ENCODE measurements at regions not wholly inside any gene's neighbourhood (a gene's known extent, or its start where the extent isn't known, plus 50 kb on each side); places are given as distances from the start of the nearest gene placed in this dataset.

DNA sequence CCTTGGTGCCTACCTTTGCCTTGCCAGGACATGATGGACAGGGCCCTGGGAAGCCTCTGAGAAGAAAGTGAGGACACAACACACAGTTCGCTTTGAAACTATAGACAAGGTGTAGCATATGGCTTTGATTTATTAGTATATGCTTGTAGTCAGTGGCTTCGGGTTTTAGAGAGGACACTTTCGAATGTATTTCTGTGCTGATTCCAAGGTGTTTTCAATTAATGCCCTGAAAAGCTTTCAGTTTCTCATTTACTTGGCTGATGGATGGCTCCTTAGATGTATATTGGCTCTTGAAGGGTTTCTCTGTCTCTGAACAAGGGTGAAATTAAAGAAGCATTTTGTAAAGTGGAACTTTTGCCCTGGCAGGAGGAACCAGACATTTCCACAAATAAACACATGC is 106.9 kb downstream of the POSTN start:
- TF ChIP-seq POLR2AphosphoS2 (IDR thresholded peaks at IDR 0.05; ENCODE audit: low read length) (no peak), ZBTB7A (IDR thresholded peaks at IDR 0.05; ENCODE audit: borderline replicate concordance, control insufficient read depth, low read depth, low read length) (no peak), CEBPB (tag; IDR thresholded peaks at IDR 0.05) (no peak), NFRKB (IDR thresholded peaks at IDR 0.05; ENCODE audit: low read depth) (no peak)
- TF ChIP-seq, protein P1, sequence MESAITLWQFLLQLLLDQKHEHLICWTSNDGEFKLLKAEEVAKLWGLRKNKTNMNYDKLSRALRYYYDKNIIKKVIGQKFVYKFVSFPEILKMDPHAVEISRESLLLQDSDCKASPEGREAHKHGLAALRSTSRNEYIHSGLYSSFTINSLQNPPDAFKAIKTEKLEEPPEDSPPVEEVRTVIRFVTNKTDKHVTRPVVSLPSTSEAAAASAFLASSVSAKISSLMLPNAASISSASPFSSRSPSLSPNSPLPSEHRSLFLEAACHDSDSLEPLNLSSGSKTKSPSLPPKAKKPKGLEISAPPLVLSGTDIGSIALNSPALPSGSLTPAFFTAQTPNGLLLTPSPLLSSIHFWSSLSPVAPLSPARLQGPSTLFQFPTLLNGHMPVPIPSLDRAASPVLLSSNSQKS (CRISPR knock-in tag; IDR thresholded peaks at IDR 0.05), result no peak
- DNase-seq (ENCODE audit: extremely low read depth in 1 of 4, low spot score in 3 of 4), result no peak
- Histone ChIP-seq H3K4me2 (ENCODE audit: insufficient read depth, low read length) (no peak overlapping the region), H3K36me3 (ENCODE audit: control insufficient read depth, insufficient read depth, low read length) (no peaks in the 10 kb centered on the region), H4K20me1 (replicated peaks; ENCODE audit: control insufficient read depth, insufficient read depth, low read length) (no peaks in the 10 kb centered on the region), H2AFZ (ENCODE audit: low read depth, low read length) (no peak overlapping the region), H3K9me3 (replicated peaks; ENCODE audit: control insufficient read depth, insufficient read depth, low read depth, low read length) (no peaks in the 10 kb centered on the region), H3K9me1 (ENCODE audit: control insufficient read depth, insufficient read depth, low read length) (no peaks in the 10 kb centered on the region), H3K27ac (ENCODE audit: extremely low read depth, low read depth, low read length) (no peak overlapping the region), H3K9ac (ENCODE audit: insufficient read depth in 1 of 2, low read depth in 2 of 2, low read length in 2 of 2) (no peak overlapping the region), H3K27me3 (ENCODE audit: control insufficient read depth in 2 of 2, insufficient read depth in 2 of 2, low read length in 2 of 2) (no peaks in the 10 kb centered on the region), H3K4me1 (replicated peaks in 1 of 2; ENCODE audit: control insufficient read depth in 2 of 2, insufficient read depth in 2 of 2, low read length in 2 of 2) (no peaks in the 10 kb centered on the region), H3K79me2 (ENCODE audit: control insufficient read depth, insufficient read depth, low read length) (no peaks in the 10 kb centered on the region), H3K4me3 (no peak overlapping the region)
- intact Hi-C loops (cut with micrococcal nuclease), result no loop called here
- ATAC-seq, result no peak
- no peak for FAIRE-seq
- WGBS (ENCODE audit: insufficient coverage, low coverage, missing lambda C conversion rate), result 3% methylated on average over 3 of the region's 3 CpGs
- POLR2A ChIA-PET, result interaction anchor here (0.6 kb wide), 1 partner anchor 1569 kb away, joined by 3 read pairs; no protein-coding TSS in a partner anchor
- in situ Hi-C loops (cut with MboI), result no loop called here
- CTCF ChIA-PET (ENCODE audit: low intra/inter-chr PET ratio), result no interaction called here
- BruUV-seq (replicated peaks), result no TSS peak

DNA sequence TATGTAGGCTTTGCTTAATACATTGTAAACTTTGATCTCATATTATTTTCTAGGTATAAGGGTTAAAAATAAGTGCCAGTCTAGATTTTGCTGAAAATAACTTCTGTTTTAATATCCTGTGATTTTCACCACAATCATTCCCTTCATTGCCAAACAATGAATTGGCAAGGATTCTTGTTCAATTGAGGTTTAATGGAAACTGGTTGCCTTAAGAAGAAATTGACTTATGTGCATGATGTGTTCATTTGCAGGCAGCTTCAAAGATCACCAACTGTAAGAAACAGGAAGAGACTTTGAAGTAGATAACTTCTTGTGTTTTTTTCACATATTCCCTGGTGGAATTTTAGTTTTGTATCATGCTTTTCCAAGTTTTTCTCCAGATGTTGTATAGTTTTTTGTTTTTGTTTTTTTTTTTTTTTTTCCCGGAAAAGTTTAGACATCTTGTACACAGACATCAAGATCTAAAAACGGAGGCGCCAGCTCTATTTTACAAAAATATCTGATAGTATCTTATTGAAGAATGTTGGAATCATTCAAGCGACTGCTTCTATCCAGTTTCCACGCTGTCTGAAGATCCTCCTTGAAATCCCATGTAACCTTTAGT is 108.3 kb downstream of the POSTN start:
- Histone ChIP-seq H3K27ac (ENCODE audit: extremely low read depth, low read depth, low read length) (no peak overlapping the region), H3K9me1 (ENCODE audit: control insufficient read depth, insufficient read depth, low read length) (no peaks in the 10 kb centered on the region), H3K4me2 (ENCODE audit: insufficient read depth, low read length) (no peak overlapping the region), H3K79me2 (ENCODE audit: control insufficient read depth, insufficient read depth, low read length) (no peaks in the 10 kb centered on the region), H4K20me1 (replicated peaks; ENCODE audit: control insufficient read depth, insufficient read depth, low read length) (no peaks in the 10 kb centered on the region), H3K27me3 (ENCODE audit: control insufficient read depth in 2 of 2, insufficient read depth in 2 of 2, low read length in 2 of 2) (no peaks in the 10 kb centered on the region), H3K9me3 (replicated peaks; ENCODE audit: control insufficient read depth, insufficient read depth, low read depth, low read length) (no peaks in the 10 kb centered on the region), H3K4me3 (no peak overlapping the region), H3K4me1 (replicated peaks in 1 of 2; ENCODE audit: control insufficient read depth in 2 of 2, insufficient read depth in 2 of 2, low read length in 2 of 2) (no peaks in the 10 kb centered on the region), H3K36me3 (ENCODE audit: control insufficient read depth, insufficient read depth, low read length) (no peaks in the 10 kb centered on the region), H3K9ac (ENCODE audit: insufficient read depth in 1 of 2, low read depth in 2 of 2, low read length in 2 of 2) (no peak overlapping the region), H2AFZ (ENCODE audit: low read depth, low read length) (no peak overlapping the region)
- intact Hi-C loops (cut with micrococcal nuclease), result no loop called here
- ATAC-seq, result no peak
- DNase-seq (ENCODE audit: extremely low read depth in 1 of 4, low spot score in 3 of 4), result no peak
- ChIA-PET CTCF (ENCODE audit: low intra/inter-chr PET ratio) (no interaction called here), POLR2A (no interaction called here)
- 0% methylated on average over 4 of the region's 5 CpGs for WGBS (ENCODE audit: insufficient coverage, low coverage, missing lambda C conversion rate)
- FAIRE-seq, result no peak
- in situ Hi-C loops (cut with MboI), result no loop called here
- BruUV-seq (replicated peaks), result no TSS peak
- TF ChIP-seq DDX20 (tag; IDR thresholded peaks at IDR 0.05; ENCODE audit: low read depth) (no peak), SRSF1 (IDR thresholded peaks at IDR 0.05; ENCODE audit: low read depth, low read length) (no peak)
- TF ChIP-seq, protein P2, sequence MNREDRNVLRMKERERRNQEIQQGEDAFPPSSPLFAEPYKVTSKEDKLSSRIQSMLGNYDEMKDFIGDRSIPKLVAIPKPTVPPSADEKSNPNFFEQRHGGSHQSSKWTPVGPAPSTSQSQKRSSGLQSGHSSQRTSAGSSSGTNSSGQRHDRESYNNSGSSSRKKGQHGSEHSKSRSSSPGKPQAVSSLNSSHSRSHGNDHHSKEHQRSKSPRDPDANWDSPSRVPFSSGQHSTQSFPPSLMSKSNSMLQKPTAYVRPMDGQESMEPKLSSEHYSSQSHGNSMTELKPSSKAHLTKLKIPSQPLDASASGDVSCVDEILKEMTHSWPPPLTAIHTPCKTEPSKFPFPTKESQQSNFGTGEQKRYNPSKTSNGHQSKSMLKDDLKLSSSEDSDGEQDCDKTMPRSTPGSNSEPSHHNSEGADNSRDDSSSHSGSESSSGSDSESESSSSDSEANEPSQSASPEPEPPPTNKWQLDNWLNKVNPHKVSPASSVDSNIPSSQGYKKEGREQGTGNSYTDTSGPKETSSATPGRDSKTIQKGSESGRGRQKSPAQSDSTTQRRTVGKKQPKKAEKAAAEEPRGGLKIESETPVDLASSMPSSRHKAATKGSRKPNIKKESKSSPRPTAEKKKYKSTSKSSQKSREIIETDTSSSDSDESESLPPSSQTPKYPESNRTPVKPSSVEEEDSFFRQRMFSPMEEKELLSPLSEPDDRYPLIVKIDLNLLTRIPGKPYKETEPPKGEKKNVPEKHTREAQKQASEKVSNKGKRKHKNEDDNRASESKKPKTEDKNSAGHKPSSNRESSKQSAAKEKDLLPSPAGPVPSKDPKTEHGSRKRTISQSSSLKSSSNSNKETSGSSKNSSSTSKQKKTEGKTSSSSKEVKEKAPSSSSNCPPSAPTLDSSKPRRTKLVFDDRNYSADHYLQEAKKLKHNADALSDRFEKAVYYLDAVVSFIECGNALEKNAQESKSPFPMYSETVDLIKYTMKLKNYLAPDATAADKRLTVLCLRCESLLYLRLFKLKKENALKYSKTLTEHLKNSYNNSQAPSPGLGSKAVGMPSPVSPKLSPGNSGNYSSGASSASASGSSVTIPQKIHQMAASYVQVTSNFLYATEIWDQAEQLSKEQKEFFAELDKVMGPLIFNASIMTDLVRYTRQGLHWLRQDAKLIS (CRISPR knock-in tag; IDR thresholded peaks at IDR 0.05), result no peak
